GM12864 (cell line): ENCODE measurements at regions not wholly inside any gene's neighbourhood (a gene's known extent, or its start where the extent isn't known, plus 50 kb on each side); places are given as distances from the start of the nearest gene placed in this dataset.

Source experiments
- DNase-seq: peaks from one replicate; pipeline ENCODE4 v3.0.0-alpha.2; 2011; ENCODE audit warnings: low read depth
- H3K4me3 ChIP-seq: 2 replicates; pipeline ENCODE4 v1.5.1; 2011; ENCODE audit warnings: mild to moderate bottlenecking, low read depth, low read length, control low read depth
- TF ChIP-seq, protein P1 (sequence below): IDR thresholded peaks from 2 replicates; pipeline ENCODE4 v1.5.1; 2011; ENCODE audit warnings: low read depth, mild to moderate bottlenecking, moderate library complexity, low read length, control low read depth, inconsistent platforms; ENCODE audit errors: missing control alignments

DNA sequence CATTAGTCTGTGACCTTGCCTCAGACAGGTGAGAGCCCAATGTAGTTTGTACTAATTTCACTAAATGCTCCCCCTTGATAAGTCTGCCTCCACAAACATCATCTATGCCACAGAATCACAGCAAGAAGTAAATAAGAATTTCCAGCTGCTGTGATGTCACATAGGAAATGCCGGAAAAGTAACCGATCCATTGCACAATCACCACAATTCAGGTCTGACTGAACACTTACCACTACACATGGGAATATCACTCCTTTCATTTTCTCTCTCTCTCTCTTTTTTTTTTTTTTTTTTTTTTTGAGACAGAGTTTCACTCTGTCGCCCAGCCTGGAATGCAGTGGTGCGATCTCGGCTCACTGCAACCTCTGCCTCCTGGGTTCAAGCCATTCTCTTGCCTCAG is 79.0 kb upstream of the CDH11 start:
- no peak for DNase-seq
- no peak overlapping the region for H3K4me3 ChIP-seq
- TF ChIP-seq, protein P1, sequence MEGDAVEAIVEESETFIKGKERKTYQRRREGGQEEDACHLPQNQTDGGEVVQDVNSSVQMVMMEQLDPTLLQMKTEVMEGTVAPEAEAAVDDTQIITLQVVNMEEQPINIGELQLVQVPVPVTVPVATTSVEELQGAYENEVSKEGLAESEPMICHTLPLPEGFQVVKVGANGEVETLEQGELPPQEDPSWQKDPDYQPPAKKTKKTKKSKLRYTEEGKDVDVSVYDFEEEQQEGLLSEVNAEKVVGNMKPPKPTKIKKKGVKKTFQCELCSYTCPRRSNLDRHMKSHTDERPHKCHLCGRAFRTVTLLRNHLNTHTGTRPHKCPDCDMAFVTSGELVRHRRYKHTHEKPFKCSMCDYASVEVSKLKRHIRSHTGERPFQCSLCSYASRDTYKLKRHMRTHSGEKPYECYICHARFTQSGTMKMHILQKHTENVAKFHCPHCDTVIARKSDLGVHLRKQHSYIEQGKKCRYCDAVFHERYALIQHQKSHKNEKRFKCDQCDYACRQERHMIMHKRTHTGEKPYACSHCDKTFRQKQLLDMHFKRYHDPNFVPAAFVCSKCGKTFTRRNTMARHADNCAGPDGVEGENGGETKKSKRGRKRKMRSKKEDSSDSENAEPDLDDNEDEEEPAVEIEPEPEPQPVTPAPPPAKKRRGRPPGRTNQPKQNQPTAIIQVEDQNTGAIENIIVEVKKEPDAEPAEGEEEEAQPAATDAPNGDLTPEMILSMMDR: no peak

DNA sequence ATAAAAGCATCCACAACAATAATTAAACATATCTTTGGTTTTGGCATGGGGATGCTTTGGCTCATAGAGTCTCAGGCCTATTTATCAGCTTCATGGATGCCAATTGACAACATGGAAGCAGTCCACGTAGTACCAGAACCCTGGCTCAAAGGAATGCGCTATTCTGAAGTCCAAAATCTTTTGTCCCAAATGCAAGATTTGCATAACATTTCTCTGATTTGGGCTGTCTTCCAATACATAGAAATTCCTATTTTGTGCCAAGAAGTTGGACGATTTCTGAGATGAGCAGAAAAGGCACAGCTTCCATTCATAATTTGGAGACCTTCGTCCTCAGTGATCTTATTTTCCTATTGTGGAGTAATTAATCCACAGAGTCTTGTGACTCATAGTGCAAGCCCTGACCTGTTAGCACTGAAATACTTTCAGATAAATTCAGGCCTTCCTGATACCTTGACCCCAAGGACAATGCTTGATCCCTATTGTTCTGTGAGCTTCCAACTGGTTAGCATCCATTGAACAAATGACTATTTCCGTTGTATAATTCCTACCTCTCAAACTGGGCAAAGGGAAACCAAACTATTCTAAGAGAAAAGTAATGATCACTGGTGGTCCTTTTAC is 78.4 kb upstream of the CDH11 start:
- TF ChIP-seq, protein P1: no peak
- no peak for DNase-seq
- H3K4me3 ChIP-seq: no peak overlapping the region

DNA sequence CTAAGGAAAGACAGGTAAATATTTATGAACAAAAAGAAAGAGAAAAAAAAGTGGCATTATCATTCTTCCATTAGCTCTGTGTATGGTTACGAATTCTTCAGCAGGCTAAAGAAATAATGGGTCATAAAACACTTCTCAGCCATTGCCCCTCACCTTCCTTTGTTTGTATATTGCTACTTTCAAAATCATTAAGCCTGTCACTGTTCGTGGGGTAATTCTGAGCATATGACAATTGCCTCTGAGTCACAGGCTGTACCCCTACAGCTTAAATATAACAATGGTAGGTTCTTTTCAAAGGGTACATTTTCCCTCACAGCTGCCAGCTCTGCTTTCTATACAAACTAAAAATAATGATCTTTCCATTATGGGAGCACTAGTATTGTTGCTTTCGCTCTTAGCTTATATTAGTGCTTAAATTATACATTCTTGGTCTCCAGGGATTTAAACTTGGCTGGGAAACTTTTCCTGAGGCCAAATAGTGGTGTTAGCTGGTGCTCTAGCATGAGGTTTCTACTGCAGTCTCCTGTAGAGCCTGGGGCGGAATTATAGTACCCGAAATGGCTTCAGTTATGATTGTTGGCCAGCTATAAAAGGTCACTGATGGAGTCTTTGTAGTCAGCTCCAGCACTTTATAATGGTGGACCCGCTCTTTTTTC is 74.7 kb upstream of the CDH11 start:
- no peak overlapping the region for H3K4me3 ChIP-seq
- TF ChIP-seq, protein P1: no peak
- no peak for DNase-seq

DNA sequence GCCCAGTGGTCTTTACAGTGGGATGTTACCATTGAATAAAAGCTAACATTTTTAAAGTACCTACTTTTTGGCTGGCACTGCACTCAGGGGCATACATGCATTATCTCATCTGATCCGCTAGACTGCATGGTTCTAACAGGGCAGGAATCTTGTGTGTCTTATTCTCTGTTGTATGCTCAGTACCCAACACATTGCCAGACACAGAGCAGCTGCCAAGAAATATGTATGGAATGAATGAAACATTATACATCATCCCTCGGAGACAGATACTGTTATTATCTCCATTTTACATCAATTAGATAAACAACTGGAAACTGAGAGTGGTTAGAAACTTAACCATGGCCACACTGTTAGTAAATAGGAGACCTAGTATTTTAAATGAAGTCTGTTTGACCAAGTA is 74.1 kb upstream of the CDH11 start:
- H3K4me3 ChIP-seq: no peak overlapping the region
- no peak for DNase-seq
- TF ChIP-seq, protein P1: no peak

DNA sequence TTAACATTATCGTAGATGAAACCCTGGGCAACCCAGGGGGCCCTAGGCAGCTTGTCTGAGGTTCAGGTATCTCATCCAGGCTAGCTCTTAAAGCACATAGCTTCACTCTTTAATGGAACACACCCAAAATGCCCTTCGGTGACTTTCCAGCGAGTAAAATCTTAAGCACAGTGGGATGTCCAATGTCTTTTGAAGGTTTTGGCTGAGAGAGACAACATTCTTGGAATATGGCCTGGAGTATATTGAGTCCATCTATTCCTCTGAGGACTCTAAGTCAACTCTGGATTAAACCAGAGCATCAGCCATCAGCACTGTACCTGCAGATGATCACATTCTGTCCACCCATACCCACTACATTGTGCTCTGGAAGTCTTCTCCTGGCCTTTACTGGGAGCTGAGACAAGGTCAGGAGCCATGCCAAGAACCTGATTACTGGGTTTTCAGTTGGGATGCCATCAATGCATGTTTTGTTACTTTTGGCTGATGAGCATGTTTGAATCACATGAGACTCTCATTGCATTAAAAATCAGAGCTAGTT is 63.4 kb upstream of the CDH11 start:
- TF ChIP-seq, protein P1: no peak
- DNase-seq: no peak
- H3K4me3 ChIP-seq: no peak overlapping the region

DNA sequence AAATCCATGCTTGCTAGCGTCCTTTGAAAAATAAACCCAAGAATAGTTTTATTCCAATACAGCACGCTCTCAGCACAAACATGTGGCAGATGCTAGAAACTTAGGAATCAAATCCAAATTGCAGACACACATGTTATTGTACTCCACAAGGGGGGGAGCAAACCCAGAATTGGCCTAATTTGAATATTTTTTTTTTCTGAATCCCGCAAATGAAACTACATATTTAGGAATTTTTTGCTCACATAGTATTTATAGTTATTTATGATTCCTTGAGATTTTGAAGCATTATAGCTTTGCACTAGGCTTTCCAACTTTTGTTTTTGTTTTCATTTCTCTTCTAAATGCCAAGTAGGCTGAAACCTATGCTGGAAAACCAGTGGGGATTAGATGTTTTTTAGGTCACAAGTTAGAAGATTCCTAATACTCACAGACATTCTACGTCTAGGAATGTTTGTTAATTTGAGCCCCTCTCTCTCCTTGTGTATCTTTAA is 59.3 kb upstream of the CDH11 start:
- TF ChIP-seq, protein P1: no peak
- DNase-seq: no peak
- H3K4me3 ChIP-seq: no peak overlapping the region
